ENCODE measurements at regions not wholly inside any gene's neighbourhood (a gene's known extent, or its start where the extent isn't known, plus 50 kb on each side); places are given as distances from the start of the nearest gene placed in this dataset.

- Mint-ChIP-seq H3K27me3 (ENCODE audit: unreplicated experiment) (peaks cover 14% of the 10 kb centered on the region), H3K9me3 (ENCODE audit: low read depth, unreplicated experiment) (no peaks in the 10 kb centered on the region), H3K27ac (ENCODE audit: unreplicated experiment) (no peak overlapping the region), H3K4me1 (ENCODE audit: low read depth, unreplicated experiment) (no peaks in the 10 kb centered on the region), H3K36me3 (ENCODE audit: insufficient read depth, unreplicated experiment) (no peaks in the 10 kb centered on the region), H3K4me3 (ENCODE audit: low read depth, unreplicated experiment) (no peak overlapping the region)
- intact Hi-C loops (cut with micrococcal nuclease; ENCODE audit: unreplicated experiment) = no loop called here
- no peak for TF ChIP-seq CTCF (IDR thresholded peaks at IDR 0.05; ENCODE audit: unreplicated experiment)
- CTCF ChIA-PET = no interaction called here
- BruUV-seq (replicated peaks) = no TSS peak
- DNase-seq = no peak
Measured at GRCh38 chr9:86675805-86676204, 271.5 kb downstream of the GAS1 start.

GRCh38 chr9:86674487-86674886 is 272.8 kb downstream of the GAS1 start:
- BruUV-seq (replicated peaks) = no TSS peak
- Mint-ChIP-seq H3K27ac (ENCODE audit: unreplicated experiment) (no peak overlapping the region), H3K4me1 (ENCODE audit: low read depth, unreplicated experiment) (no peaks in the 10 kb centered on the region), H3K36me3 (ENCODE audit: insufficient read depth, unreplicated experiment) (no peaks in the 10 kb centered on the region), H3K4me3 (ENCODE audit: low read depth, unreplicated experiment) (no peak overlapping the region), H3K27me3 (ENCODE audit: unreplicated experiment) (peaks cover 14% of the 10 kb centered on the region), H3K9me3 (ENCODE audit: low read depth, unreplicated experiment) (no peaks in the 10 kb centered on the region)
- TF ChIP-seq CTCF (IDR thresholded peaks at IDR 0.05; ENCODE audit: unreplicated experiment) = no peak
- CTCF ChIA-PET = interaction anchor here (0.6 kb wide), 1 partner anchor 109 kb away, joined by 3 read pairs; no protein-coding TSS in a partner anchor
- intact Hi-C loops (cut with micrococcal nuclease; ENCODE audit: unreplicated experiment) = no loop called here
- DNase-seq = no peak

GRCh38 chr9:86672966-86673365 is 274.3 kb downstream of the GAS1 start:
- Mint-ChIP-seq H3K36me3 (ENCODE audit: insufficient read depth, unreplicated experiment) (no peaks in the 10 kb centered on the region), H3K27ac (ENCODE audit: unreplicated experiment) (no peak overlapping the region), H3K4me1 (ENCODE audit: low read depth, unreplicated experiment) (no peaks in the 10 kb centered on the region), H3K9me3 (ENCODE audit: low read depth, unreplicated experiment) (no peaks in the 10 kb centered on the region), H3K4me3 (ENCODE audit: low read depth, unreplicated experiment) (no peak overlapping the region), H3K27me3 (ENCODE audit: unreplicated experiment) (peaks cover 11% of the 10 kb centered on the region)
- CTCF ChIA-PET = no interaction called here
- no peak for TF ChIP-seq CTCF (IDR thresholded peaks at IDR 0.05; ENCODE audit: unreplicated experiment)
- DNase-seq = no peak
- BruUV-seq (replicated peaks) = no TSS peak
- intact Hi-C loops (cut with micrococcal nuclease; ENCODE audit: unreplicated experiment) = no loop called here

GRCh38 chr9:86672301-86672700 is 275.0 kb downstream of the GAS1 start:
- TF ChIP-seq CTCF (IDR thresholded peaks at IDR 0.05; ENCODE audit: unreplicated experiment) = no peak
- DNase-seq = no peak
- no peak overlapping the region for H3K4me3 Mint-ChIP-seq (ENCODE audit: low read depth, unreplicated experiment)
- no peaks in the 10 kb centered on the region for H3K4me1 Mint-ChIP-seq (ENCODE audit: low read depth, unreplicated experiment)
- CTCF ChIA-PET = interaction anchor here (0.5 kb wide), 1 partner anchor 12 kb away, joined by 4 read pairs; no protein-coding TSS in a partner anchor
- peaks cover 11% of the 10 kb centered on the region for H3K27me3 Mint-ChIP-seq (ENCODE audit: unreplicated experiment)
- no peaks in the 10 kb centered on the region for H3K36me3 Mint-ChIP-seq (ENCODE audit: insufficient read depth, unreplicated experiment)
- H3K27ac Mint-ChIP-seq (ENCODE audit: unreplicated experiment) = no peak overlapping the region
- intact Hi-C loops (cut with micrococcal nuclease; ENCODE audit: unreplicated experiment) = no loop called here
- BruUV-seq (replicated peaks) = no TSS peak
- no peaks in the 10 kb centered on the region for H3K9me3 Mint-ChIP-seq (ENCODE audit: low read depth, unreplicated experiment)
